SK-N-MC (cell line): ENCODE measurements at regions not wholly inside any gene's neighbourhood (a gene's known extent, or its start where the extent isn't known, plus 50 kb on each side); places are given as distances from the start of the nearest gene placed in this dataset.

Experiments used
- EZH2 ChIP-seq: fragments of 200-600 bp; sonication (generic); IDR thresholded peaks from one replicate; pipeline ENCODE4 v1.6.1; 2017; ENCODE audit warnings: antibody characterized with exemption
- FOXP2 ChIP-seq: optimal IDR thresholded peaks from 2 replicates; pipeline ENCODE3; 2011; ENCODE audit warnings: mild to moderate bottlenecking, moderate library complexity; ENCODE audit not compliant: insufficient read depth; ENCODE audit errors: extremely low read length, control extremely low read depth
- POLR2AphosphoS5 ChIP-seq: IDR thresholded peaks from 2 replicates; pipeline ENCODE4 v1.6.1; 2012; ENCODE audit warnings: mild to moderate bottlenecking, low read depth, low read length, borderline replicate concordance

- TF ChIP-seq EZH2 (no peak), POLR2AphosphoS5 (no peak), FOXP2 (no peak)
These were observed 374.8 kb downstream of the OTUD1 start for GRCh38 chr10:23813687-23814086.
